G401 (cell line): ENCODE measurements at regions not wholly inside any gene's neighbourhood (a gene's known extent, or its start where the extent isn't known, plus 50 kb on each side); places are given as distances from the start of the nearest gene placed in this dataset.
"Not testable (repeated sequence)": the region's sequence is repeated elsewhere in the genome, so short reads cannot be mapped to it uniquely, and the experiment has no call there.

Experiments
- DNase-seq: peaks from one replicate; pipeline ENCODE4 v3.0.0-alpha.2; 2015; ENCODE audit warnings: low spot score
- in situ Hi-C: cut with HindIII; loops from 2 replicates; pipeline ENCODE4 v1.10.0; 2016; ENCODE audit warnings: low sequenced_read_pairs, mixed read lengths

- in situ Hi-C loops = no loop called here
- DNase-seq = no peak
Observed at GRCh38 chr12:46089414-46090162, 99.2 kb upstream of the SCAF11 start.

DNA sequence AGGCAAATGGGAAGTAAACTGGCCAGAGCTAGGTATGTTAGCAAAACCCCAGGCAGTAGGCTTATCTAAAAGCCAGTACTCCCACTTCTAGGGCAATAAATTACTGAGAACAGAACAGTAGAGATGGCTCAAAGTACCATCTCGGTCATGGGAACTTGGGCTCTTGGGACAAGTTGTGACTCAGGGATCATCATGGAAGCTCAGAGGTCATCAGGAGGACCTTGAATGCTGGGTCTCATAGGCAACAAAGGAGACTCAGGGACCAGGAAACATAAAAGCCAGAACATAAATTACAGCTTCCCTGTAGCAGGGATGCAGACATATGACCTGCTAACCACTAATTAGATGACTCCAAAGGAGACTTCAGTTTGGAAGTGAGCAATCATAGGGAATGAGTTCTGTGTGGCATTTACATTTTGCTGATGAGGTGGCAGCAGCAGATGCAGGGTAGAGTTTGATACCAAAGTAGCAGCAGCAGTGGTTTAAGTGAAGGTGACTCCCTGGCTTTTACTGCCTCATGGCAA, 97.6 kb upstream of the SCAF11 start:
- no peak for DNase-seq
- in situ Hi-C loops = no loop called here

DNA sequence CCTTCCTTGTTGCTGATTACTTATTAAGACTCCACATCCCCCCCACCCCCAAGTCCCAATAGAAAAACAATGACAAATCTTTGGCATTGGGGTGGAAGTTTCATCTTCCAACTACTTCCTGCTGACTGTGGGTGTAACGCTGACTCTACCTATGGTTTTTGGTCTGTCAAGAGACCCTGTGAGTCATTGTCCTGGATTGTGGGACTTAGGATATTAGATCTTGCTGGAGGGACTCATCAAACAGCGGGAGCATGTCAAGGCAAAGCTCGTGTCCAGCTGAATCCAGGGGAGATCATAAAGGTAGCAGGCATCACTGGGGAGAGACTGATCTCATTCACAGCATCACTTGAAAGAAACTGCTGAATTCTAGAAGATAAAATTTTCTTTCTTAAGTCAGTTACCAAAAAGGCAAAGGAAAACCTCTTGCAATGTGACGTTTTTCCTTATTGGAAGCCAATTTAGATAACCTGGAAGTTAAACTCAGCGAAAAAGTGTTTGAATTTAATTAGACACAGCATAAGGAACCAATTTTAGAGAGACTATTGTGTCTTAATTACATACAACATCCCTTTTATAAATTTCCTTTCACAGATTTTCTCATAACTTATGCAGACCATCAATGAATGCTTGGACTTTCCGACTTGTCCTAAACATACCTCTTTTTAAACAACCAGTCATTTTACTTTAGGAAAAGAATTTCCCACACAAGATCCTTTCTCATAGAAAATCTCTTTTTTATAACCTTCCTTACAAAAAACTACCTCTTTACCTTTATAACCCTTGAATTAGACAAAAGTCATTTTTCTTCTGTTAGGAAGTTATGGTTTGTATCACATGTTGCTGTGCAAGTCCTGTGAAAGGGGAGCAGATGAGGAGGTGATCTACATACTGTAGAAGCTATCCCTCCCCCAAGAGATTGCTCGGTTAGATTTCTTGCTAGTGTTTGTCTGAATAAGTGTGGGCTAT, 94.6 kb upstream of the SCAF11 start:
- no peak for DNase-seq
- in situ Hi-C loops = no loop called here

- no peak for DNase-seq
- in situ Hi-C loops = no loop called here
Observed at GRCh38 chr12:46082490-46083200, 92.3 kb upstream of the SCAF11 start.

DNA sequence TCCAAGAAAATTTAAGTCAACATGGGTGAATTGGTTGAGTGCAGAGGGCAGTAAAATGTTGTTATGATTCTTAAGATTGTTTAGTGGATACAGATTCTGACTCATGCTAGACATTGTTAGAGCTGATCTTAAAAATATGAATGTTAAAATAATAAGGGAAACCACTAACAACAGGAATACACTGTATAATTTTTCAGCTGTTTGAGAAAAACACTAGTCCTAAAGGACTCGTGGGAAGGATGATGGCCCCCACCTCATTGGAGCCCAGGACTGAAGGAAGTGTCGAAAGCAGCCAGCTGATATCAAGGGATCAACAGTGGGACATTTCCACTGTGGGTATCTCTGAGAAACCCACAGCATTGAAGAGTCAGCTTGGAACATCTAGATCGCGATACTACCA, 82.9 kb upstream of the SCAF11 start:
- in situ Hi-C loops = no loop called here
- DNase-seq = no peak

DNA sequence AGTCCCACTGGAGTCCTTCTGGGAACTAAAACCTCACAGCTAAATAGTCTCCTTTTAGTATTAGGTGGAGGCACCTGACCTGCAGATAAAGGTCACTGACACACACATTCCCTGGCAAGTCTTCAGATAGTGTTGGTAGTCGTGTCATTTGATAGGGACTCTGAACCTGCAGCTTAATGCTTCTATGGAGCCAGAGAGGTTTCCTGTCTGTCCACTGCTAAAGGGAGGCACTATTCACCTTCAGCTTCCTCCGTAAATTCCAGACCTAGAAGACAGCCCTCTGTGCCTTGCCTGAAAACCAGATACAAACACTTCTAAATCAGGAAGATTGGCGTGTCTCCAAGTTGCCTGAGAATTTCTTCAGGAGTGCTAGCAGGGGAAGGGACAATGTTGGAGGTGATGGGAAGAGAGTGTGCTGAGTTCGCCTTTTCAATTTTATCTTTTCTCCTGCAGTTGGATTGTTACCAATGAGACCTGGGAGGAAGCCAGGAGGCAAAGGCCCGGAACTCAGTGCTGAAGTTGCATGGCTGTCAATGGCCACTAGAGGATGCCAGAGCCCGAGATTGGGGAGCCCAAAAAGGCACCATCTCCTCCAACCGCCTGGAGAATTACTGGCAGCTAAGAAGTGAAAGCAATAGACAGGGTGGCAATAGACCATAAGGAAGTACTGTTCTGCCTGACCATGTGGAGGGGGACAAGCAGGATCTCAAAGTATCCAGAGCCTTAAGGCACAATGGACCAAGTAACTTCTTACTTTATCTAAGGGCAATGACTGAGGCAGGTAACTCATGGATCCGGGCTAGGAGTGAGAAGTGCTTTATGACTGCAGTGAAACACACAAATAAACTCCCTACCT, 81.6 kb upstream of the SCAF11 start:
- in situ Hi-C loops = no loop called here
- peak; percentile 27 for DNase-seq

GRCh38 chr12:46071335-46071734, 81.0 kb upstream of the SCAF11 start:
- in situ Hi-C loops = no loop called here
- no peak for DNase-seq

GRCh38 chr12:46067094-46067493, 76.7 kb upstream of the SCAF11 start:
- DNase-seq = no peak
- in situ Hi-C loops = no loop called here

GRCh38 chr12:46065412-46066166, 75.2 kb upstream of the SCAF11 start:
- in situ Hi-C loops = no loop called here
- DNase-seq = no peak

- in situ Hi-C loops = no loop called here
- DNase-seq = no peak
Observed at GRCh38 chr12:46064548-46064947, 74.2 kb upstream of the SCAF11 start.

GRCh38 chr12:46058697-46059096, 68.3 kb upstream of the SCAF11 start:
- in situ Hi-C loops, DNase-seq: not testable (repeated sequence)

GRCh38 chr12:46050805-46051204, 60.4 kb upstream of the SCAF11 start:
- in situ Hi-C loops = no loop called here
- DNase-seq = no peak

GRCh38 chr12:46049665-46050064, 59.3 kb upstream of the SCAF11 start:
- DNase-seq = no peak
- in situ Hi-C loops = no loop called here

GRCh38 chr12:46046436-46046835, 56.1 kb upstream of the SCAF11 start:
- DNase-seq = no peak
- in situ Hi-C loops = no loop called here

- in situ Hi-C loops = no loop called here
- DNase-seq = no peak
Observed at GRCh38 chr12:46043972-46044520, 53.7 kb upstream of the SCAF11 start.
